ENCODE measurements at regions not wholly inside any gene's neighbourhood (a gene's known extent, or its start where the extent isn't known, plus 50 kb on each side); places are given as distances from the start of the nearest gene placed in this dataset.

GRCh38 chr17:36661047-36661666 lies 59.8 kb downstream of the MRM1 start:
- no peak for TF ChIP-seq CTCF (IDR thresholded peaks at IDR 0.05)
- ATAC-seq (ENCODE audit: low FRiP score) (no peak), DNase-seq (ENCODE audit: low spot score) (no peak)

GRCh38 chr17:36661688-36662087 lies 60.3 kb downstream of the MRM1 start:
- no peak for TF ChIP-seq CTCF (IDR thresholded peaks at IDR 0.05)
- ATAC-seq (ENCODE audit: low FRiP score): no peak
- no peak for DNase-seq (ENCODE audit: low spot score)

DNA sequence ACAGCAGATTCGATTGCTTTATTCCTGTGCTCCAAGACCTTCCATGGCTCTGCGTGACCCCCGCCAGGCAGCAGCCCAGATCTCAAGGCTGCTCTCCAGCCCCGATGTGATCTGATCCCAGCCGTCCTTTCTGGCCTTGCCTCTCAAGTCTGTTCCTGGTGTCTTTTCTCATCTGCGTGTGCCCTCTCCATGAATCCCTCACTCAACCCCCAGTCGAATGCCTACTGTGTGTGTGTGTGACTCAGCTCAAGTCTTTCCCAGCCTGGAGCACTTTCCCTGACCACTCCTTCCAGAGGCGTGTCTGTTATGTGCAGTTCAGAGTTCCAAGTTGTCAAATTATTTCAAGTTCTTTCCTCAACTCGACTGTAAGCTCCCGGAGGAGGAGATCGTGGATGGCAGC lies 64.0 kb downstream of the MRM1 start:
- ATAC-seq (ENCODE audit: low FRiP score) (no peak), DNase-seq (ENCODE audit: low spot score) (no peak)
- TF ChIP-seq CTCF (IDR thresholded peaks at IDR 0.05): no peak

DNA sequence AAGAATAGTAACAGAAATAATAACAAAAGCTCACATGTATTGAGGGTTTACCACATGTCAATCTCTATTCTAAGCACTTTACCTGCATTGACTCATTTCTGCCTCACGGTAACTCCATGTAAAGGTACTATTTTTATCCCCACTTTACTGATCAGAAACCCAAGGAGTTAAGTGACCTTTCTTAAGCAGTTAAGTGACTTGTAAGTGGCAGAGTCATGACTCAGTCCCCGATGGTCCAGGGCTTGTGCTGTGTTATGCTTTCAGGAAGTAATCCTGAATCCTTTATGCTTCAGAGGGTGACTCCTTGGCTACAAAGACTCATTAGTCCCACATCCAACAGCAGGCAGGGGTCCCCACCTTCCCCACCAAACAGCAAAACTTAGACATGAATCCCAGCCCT lies 66.5 kb downstream of the MRM1 start:
- TF ChIP-seq CTCF (IDR thresholded peaks at IDR 0.05): no peak
- DNase-seq (ENCODE audit: low spot score): no peak
- ATAC-seq (ENCODE audit: low FRiP score): no peak

DNA sequence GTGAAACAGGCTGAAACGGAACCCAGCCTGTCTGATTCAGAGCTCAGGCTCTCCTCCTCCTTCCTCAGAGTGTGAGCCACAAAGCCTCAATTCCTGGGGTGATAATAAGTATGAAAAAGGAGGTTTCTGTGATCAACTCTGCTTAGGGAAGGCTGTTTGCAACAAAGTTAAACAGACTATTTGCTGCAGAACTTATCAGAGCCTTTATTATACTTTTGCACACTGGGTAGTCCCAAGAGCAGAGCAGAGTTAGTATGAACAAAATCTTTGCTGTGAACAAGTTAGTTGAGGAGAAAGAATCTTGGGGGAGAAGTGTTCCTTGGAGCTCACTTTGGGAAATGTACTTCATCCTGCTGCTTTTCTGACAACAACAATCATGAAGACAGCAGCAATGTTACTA lies 67.4 kb downstream of the MRM1 start:
- TF ChIP-seq CTCF (IDR thresholded peaks at IDR 0.05): no peak
- ATAC-seq (ENCODE audit: low FRiP score) (no peak), DNase-seq (ENCODE audit: low spot score) (no peak)

- ATAC-seq (ENCODE audit: low FRiP score) (no peak), DNase-seq (ENCODE audit: low spot score) (no peak)
- no peak for TF ChIP-seq CTCF (IDR thresholded peaks at IDR 0.05)
These were observed 69.8 kb downstream of the MRM1 start for GRCh38 chr17:36671144-36671543.

- ATAC-seq (ENCODE audit: low FRiP score) (no peak), DNase-seq (ENCODE audit: low spot score) (no peak)
- TF ChIP-seq CTCF (IDR thresholded peaks at IDR 0.05): no peak
These were observed 71.1 kb downstream of the MRM1 start for GRCh38 chr17:36672403-36672918.
